GM18508 (cell line): ENCODE measurements at regions not wholly inside any gene's neighbourhood (a gene's known extent, or its start where the extent isn't known, plus 50 kb on each side); places are given as distances from the start of the nearest gene placed in this dataset.

Experiments
- ATAC-seq: cut with Tn5 transposase; IDR thresholded peaks from one replicate; pipeline ENCODE4 v1.9.1; 2021; ENCODE audit warnings: moderate number of reproducible peaks; ENCODE audit not compliant: insufficient read depth, unreplicated experiment

DNA sequence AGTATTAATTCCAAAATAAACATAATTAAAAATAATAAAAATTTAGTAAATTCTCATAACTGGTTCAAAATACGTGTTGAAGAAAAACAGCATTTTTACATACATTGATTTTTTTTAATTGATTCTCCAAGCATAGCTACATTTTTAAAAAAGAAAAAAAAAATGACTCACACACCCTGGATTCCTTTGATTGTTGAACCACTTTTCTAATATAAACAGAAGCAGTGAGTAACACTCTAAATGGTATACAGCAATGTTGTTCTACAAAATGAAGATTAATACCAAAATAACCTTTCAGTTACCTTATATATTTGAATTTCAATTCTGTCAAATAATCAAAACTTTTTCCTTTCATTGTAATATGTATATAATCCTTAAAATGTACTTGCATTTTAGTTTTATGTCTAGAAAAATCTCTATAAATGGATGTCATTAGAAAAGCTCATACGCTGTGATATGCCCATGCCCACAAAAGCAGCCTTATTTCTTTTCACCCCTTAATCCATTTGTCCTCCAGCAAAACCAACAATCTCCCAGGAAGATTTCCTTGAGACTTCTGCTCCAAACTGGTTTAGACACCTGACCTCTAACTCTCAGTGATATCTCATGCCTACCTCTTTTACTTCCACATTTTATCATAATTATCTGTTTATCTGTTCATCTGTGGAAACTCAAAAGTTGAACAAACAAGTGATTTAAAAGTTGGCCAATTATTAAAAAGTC is 246.4 kb upstream of the NR5A2 start:
- ATAC-seq, result no peak

DNA sequence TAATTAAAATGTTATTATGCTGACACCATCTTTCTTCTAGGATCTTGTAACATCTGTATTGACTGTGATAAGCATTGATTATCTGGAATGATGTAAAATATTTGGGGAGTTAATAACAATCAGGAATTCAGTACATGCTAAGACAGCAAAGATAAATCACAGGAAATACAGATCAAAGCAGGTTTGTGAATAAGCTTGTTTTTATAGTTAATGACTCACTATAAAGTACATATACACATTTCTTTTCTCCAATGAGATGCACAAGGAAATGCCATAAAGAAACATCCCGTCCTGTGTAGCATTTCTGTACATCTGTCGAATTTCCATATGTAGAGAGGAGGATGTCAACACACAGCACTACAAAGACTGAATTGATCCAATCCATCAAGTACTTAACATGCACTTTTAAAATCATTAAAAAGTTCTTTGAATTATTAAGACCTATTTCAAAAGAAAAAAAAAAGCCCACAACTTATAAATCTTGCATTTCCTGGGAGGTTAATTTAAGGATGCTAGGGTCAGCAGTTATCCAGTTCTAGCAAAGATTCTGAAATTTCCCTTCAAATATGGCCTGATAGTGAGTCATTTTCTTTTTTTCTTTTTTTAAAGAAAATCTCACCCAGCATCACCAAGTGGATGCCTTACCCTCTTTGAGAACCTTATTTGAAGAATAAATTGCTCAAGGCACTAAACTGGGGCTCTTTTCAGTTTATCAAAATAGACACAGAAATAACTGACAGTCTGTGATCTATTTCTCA is 243.2 kb upstream of the NR5A2 start:
- ATAC-seq, result no peak

DNA sequence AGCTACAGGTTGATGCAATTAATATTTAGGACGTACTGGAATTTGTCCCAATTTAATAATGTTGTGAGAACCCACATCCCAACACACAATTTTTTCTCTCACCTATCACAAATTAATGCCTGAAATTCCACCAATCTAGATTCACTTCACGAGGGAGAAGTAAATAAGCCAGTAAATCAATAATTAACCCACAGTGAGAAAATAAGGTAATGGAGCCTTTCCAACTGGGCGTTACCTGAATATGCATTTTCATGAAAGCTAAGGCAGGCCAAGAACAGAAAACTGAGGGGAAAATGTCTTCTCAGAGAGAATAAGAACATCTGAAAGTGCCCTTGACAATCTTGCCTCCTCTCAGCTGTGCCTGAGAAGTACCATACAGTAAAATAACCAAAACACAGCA is 240.8 kb upstream of the NR5A2 start:
- no peak for ATAC-seq

DNA sequence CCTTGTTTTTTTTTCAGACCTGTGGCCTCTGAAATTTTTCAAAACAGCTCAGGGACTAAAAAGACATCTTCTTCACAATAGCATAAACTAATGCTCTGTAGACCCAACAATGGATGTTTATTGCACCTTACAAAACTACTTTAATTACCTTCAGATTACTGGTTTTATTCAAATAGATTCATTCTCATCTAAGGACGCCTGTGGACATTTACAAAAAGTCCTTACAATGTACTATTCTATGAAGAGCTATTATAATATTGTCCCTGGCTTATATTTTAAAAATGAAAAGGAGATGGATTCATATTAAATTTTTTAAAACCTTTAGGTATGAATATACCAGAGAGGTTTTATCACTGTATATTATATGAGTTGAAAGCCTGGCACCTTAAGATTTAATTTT is 238.4 kb upstream of the NR5A2 start:
- ATAC-seq, result no peak

DNA sequence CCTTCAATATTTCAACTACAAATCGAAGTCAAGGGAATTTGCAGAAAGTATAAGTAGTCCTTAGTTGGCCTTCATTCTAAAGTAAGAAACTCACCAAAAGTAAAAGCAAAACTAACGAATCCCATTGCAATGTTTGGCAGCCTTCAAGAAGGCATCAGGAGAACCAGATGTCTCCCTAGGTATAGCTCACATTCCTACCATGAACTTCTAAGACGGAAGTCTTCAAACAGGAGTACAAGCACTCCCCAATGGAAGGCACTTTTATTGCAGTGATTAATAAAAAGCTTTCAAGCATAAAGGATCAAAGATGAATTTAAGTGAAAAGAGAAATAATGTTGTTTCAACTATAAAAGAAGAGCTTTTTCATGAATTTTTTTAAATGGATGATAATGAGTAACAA is 236.0 kb upstream of the NR5A2 start:
- no peak for ATAC-seq

DNA sequence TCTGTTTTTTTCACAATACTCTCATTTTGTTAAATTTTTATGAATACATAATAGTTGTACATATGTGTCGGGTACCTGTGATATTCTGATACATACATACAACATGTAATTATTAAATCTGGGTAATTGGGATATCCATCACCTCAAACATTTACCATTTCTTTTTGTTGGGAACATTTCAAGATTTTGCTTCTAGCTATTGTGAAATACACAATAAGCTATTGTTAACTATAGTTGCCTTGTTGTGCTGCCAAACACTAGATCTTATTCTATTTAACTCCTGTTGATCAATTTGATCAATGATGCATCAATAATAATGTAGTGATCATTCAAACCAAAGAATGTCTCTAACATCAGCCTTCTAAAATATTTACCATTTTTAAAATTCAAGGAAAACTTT is 234.6 kb upstream of the NR5A2 start:
- ATAC-seq, result no peak

DNA sequence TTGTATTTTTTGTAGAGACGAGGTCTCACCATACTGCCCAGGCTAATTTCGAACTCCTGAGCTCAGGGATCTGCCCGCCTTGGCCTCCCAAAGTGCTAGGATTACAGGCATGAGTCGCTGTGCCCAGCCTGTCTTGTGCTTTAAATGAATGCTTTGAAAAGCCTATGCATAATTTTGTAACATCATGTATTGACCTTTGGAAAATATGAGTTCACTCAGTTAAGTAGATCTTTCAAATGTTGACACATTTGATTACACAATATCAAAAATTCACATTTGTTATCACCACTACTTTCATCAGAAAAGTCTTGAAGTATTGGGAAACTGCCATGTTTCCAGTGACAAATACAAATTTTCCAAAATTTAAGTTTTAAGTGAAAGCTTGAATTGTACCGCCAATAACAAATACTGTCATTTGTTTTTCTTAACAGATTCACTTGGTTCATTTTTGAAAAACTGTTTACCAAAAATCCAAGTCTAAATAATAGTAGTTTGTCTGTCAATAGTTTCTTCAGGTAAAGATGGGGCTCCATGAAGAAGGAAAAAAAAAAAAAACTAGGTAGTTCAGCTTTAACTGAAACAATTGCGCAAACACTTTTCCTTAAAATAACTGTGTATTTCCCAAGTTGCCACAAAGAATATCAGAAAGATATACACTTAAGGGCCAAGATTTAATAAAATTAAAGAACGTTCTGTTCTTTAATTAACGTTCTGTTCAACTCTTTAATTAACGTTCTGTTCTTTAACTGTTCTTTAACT is 233.2 kb upstream of the NR5A2 start:
- no peak for ATAC-seq

DNA sequence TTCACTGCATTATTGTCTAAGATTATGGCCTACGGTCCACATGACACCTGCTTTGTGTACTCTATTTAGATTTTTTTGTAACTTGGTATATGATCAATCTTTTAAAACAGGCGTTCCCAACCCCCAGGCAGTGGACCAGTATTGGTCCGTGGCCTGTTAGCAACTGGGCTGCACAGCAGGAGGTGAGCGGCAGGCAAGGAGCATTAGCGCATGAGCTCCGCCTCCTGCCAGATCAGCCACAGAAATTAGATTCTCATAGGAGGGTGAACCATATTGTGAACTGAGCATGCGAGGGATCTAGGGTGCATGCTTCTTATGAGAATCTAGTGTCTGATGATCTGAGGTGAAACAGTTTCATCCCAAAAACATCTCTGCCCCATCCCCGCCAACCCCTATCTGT is 228.4 kb upstream of the NR5A2 start:
- ATAC-seq, result no peak

DNA sequence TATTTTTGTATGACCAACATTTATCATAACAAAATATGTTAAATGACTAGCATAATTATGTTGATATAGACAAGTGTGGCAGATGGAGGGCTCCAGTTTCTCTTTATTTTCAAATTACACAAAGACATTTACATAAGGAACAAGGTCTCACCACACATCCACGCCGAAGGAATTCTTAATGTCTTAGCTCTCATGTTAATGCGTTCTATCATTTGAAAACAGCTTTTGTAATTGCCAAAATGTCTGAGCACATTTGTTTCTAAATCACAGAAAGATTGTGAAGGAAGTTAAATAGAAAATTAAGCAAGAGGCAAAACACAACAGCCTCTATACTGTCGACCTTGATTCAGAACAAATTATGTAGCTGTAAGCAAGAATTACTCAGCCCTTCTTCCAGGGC is 223.0 kb upstream of the NR5A2 start:
- ATAC-seq, result no peak

DNA sequence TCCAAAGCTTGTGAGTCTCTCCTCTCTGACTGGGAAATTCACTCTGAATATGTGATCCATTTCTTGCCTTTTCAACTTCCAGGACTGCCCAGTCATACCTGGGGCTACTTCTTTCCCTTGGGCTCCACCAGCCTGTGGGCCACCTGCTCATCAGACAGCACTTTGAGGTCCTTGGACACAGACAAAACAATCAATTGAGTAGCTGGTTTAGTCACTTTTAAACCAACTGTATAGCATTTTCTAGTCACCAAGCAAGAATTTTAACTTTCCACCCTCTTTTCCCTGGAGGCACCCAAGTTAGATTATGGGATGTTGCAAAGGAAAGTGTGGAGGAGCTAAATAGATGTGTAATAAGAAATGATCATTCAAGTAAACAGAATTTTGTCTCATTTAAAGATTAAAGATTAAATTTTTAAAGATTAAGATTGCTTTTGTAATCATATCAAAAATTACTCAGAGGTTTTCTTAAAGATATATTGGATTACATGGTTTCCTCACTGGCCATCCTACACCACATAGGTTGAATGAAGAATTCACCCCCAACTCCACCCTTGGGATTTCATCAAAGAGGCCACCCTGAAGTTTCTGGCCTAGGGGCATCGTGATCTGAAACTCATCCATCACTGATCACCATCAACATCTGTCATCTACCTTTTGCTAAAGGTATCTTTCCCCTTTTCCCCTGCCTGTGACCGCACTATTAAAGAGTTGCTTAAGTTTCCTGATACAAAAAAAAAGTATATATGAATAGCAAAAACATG is 219.2 kb upstream of the NR5A2 start:
- no peak for ATAC-seq

DNA sequence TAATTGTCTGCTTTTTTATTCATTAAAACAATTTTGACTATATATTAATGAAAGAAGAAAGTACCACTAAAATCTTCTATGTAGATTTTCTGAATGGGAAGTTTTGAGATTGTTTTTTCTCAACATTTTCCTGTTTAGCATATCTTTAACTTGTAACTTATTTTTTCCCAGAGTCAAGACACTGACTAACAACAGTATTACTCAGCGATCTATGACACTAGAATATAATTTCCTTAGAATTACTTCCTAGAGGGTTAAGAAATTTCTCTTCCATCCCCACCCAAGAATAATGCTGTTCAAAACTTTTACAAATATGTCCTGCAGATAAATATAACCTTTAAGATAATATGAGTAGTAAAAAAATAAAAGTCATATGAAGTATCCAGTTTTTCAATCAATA is 218.2 kb upstream of the NR5A2 start:
- ATAC-seq, result no peak

DNA sequence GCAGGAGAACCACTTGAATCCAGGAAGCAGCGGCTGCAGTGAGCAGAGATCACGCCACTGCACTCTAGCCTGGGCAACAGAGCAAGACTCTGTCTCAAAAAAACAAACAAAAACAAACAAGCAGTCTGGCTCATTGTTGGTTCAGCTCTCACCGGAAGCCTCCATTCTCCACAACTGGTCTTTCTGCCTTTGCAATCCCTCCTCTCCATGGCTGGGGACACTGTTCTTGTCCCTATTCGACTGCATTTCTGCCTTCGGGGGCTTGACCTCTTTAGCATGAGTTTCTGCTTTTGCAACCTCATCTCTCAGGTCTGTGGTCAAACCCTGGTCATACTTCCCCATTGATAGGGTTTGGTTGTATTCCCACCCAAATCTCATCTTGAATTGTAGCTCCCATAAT is 216.3 kb upstream of the NR5A2 start:
- no peak for ATAC-seq

DNA sequence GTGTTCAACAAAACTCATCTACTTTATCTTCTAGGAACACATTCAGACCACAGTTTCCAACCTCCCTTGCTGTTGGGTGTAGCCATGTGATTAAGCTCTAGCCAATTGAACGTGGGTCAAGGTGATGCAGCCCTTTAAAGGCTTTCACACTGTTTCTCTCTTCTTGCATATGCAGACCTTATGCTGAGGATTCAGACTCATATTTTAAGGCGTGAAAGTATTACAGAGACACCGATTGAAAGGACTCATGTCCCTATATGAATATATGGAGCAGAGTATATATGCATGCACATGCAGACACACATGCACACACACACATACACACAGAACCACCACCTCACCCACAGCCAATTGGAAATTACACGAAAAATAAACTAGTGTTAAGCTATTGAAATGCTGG is 214.3 kb upstream of the NR5A2 start:
- ATAC-seq, result no peak

DNA sequence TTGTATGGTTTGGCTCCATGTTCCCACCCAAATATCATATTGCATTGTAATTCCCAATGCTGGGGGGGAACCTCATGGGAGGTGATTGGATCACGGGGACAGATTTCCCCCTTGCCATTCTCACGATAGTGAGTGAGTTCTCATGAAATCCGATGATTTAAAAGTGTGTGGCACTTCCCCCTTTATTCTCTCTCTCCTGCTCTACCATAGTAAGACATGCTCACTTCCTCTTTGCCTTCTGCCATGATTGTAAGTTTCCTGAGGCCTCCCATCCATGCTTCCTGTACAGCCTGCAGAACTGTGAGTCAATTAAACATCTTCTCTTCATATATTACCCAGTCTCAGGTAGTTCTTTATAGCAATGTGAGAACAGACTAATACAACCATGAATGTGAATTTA is 211.6 kb upstream of the NR5A2 start:
- no peak for ATAC-seq

DNA sequence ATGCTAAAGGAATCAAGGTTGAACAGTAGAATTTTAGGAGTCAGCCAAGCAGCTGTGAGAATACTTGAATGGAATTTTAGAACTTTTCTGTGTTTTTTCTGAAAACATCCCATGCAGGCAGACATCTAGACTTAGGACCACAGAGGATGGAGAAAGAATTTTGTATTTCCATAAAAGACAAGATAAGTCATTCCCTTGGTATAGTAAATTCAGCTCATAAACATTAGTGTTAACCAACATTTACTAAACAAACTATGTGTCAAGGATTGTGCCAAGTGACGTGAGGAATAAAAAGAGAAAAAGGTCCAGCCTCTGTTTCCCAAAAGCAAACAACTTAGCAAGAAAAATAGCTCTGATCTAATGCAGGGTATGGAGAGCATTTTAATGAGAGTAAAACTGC is 210.2 kb upstream of the NR5A2 start:
- no peak for ATAC-seq

DNA sequence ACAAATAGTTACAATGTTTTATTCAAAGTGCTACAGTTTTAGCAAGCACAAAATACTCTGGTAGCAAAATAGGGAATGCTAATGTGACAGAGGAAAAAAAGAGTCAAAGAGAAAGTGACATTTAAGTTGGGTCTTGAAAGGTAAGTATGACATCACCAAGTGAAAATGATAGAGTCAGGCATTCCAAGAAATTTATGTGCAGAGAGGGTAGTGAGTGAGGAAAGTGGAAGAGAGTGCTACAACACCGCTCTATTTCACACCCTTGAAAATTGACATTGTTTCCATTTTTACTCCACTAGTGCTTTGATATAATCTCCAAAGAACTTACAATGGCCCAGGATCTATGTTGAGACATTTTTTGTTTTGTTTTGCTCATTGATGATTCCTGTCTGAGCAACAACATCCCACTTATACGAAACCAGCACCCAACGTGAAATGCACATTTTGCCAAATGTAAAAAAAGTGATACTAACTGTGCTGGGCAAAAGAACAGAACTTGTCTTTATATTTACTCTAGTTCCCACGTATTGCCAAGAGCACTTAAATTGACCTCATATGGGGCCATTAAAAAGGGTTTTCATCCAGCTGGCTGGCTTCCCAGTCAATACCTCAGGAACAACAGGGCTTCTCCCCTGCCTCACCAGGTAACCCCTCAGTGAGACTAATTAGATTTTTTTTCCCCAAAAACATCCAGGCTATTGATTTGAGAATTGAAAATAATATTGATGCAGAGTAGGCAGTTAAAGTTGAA is 206.3 kb upstream of the NR5A2 start:
- no peak for ATAC-seq

DNA sequence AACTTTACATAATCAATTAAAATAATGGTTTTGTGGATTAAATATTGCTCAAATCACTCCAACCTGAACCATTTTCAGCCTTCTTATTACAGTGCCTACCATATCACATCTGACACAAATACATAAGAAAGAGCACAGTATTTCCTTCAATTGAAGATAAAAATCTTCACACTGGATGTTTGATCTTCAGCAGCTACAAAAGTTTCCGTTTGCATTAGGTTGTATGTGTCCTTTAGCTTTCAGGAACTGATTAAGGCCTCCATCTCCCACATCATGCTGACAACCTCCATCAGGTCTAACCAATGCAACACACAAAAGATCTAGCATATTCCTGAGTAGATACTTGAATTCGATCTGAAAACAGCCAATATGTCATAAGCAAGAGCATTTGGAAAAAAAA is 195.1 kb upstream of the NR5A2 start:
- no peak for ATAC-seq

DNA sequence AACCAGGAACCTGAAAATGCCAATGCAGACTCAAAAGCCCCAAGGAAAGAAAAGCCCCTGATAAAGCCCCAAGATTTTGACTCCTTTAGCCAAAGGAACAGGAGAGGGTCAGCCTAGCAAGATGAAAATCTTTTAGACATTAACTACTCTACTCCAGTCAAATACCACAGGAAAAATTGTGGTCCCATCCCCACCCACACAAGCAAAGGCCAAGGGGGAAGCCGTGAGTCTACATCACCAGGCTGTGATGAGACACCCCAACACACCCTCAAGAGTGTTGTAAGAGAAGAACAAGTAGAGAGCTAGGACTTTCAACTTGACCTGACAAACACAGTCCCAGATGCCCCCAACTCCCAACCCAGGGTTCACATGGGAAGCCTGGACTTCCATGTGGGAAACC is 192.8 kb upstream of the NR5A2 start:
- ATAC-seq, result no peak

DNA sequence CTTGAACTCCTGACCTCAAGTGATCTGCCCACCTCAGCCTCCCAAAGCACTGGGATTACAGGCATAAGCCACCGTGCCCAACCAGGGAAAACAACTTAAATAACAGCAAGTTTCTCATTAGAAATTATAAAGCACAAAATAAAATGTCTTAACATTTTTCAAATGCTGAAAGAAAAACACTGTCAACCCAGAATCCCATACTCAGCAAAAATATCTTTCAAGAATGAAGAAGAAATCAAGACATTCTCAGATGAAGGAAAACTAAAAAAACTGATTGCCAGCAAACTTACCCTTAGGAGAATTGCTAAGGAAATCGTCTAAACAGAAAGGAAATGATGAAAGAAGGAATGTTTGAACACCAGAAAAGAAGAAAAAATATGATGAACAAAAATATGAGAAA is 191.1 kb upstream of the NR5A2 start:
- ATAC-seq, result no peak

DNA sequence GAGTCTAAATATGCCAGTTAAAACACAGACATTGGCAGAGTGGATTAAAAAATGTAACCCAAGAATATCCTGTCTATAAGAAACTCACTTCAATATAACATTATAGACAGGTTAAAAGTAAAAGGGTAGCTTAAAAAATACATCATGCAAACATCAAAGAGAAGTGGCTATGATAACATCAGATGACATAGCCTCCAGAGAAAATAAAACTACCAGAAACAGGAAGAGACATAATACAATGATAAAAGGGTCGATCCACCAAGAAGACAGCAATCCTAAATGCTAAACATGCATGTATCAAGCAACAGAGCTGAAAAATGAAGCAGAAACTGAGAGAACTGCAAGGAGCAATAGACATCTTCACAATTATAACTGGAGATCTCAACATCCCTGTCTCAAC is 190.2 kb upstream of the NR5A2 start:
- ATAC-seq, result no peak
